Tibial nerve (tissue), 3 donors: ENCODE measurements at regions not wholly inside any gene's neighbourhood (a gene's known extent, or its start where the extent isn't known, plus 50 kb on each side); places are given as distances from the start of the nearest gene placed in this dataset.

Experiments used
- CTCF ChIP-seq, 5 experiments: fragments of 200-600 bp in 3 of 5; fragments of 450-650 bp in 2 of 5; sonication (generic) in 3 of 5; IDR thresholded peaks; one replicate each; pipeline ENCODE4 v1.5.1; 2016 to 2019; ENCODE audit warnings: antibody characterized with exemption in 5 of 5, mild to moderate bottlenecking in 3 of 5, moderate library complexity in 2 of 5
- POLR2A ChIP-seq, 2 donors: fragments of 450-650 bp; IDR thresholded peaks; one replicate each; pipeline ENCODE4 v1.6.1; 2017; ENCODE audit warnings: antibody characterized with exemption in 2 of 2, mild to moderate bottlenecking in 2 of 2, moderate library complexity in 2 of 2

- TF ChIP-seq CTCF (IDR thresholded peaks at IDR 0.05) (no peak), POLR2A (IDR thresholded peaks at IDR 0.05) (no peak)
These were observed 704.3 kb upstream of the FSHR start for GRCh38 chr2:49858657-49859056.
